ENCODE measurements at regions not wholly inside any gene's neighbourhood (a gene's known extent, or its start where the extent isn't known, plus 50 kb on each side); places are given as distances from the start of the nearest gene placed in this dataset.

DNA sequence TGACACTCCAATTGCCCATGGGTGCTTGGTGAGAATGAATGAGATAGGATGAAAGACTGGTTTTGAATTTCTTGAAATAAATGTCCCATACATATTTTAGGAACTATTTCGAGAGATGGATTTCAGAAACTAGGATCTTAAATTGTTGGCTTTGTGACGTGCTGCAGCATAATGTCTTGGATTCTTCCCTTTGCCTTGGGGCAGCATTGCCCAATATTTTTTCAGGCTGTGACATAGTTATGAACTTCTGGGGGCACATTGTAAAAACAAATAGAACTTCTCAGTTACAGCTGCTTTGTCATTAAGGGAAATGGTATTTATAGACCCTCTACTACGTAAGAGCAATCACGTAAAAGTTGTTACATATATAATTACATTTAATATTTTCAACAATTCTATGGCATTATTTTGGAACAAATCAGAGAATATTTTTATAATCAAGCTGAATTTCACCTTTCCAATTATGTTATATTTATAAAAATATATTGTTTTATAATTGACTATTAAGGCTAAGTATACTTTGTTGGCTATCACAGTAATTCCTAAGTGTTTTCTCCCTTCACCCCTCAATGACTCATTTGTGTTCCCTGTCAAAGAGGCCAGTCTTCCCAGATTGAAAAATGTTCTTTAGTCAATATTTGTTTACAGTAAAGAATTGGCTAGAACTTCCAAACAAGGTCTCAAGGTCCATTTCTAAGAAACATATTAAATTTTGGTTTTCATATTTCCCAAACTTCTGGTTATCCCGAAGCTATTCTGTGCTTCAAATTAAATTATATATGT lies 1388.3 kb upstream of the ACO1 start:
- no peaks in the 10 kb centered on the region for H3K27me3 ChIP-seq
- H3K4me3 ChIP-seq = no peak overlapping the region
- no peaks in the 10 kb centered on the region for H3K36me3 ChIP-seq
- TF ChIP-seq CTCF (IDR thresholded peaks at IDR 0.05) = no peak
- no peak for TF ChIP-seq POLR2A (IDR thresholded peaks at IDR 0.05)
- WGBS (ENCODE audit: insufficient coverage, low coverage, low lambda C conversion rate, missing lambda C conversion rate) = 61% methylated on average over 5 of the region's 5 CpGs
- intact Hi-C loops (cut with DNase I) = no loop called here
- no peak overlapping the region for H3K27ac ChIP-seq
- DNase-seq = no peak
- no peak for ATAC-seq
- no peaks in the 10 kb centered on the region for H3K9me3 ChIP-seq
- H3K4me1 ChIP-seq = no peaks in the 10 kb centered on the region

- no peaks in the 10 kb centered on the region for H3K4me1 ChIP-seq
- DNase-seq (no peak), ATAC-seq (no peak)
- no peak for TF ChIP-seq POLR2A (IDR thresholded peaks at IDR 0.05)
- no peak for TF ChIP-seq CTCF (IDR thresholded peaks at IDR 0.05)
- intact Hi-C loops (cut with DNase I) = no loop called here
- H3K4me3 ChIP-seq = no peak overlapping the region
- 4% methylated on average over 1 of the region's 1 CpG for WGBS (ENCODE audit: insufficient coverage, low coverage, low lambda C conversion rate, missing lambda C conversion rate)
- H3K9me3 ChIP-seq = no peaks in the 10 kb centered on the region
- no peaks in the 10 kb centered on the region for H3K36me3 ChIP-seq
- H3K27me3 ChIP-seq = no peaks in the 10 kb centered on the region
- no peak overlapping the region for H3K27ac ChIP-seq
These were observed 1387.7 kb upstream of the ACO1 start for GRCh38 chr9:30996761-30997160.

- Histone ChIP-seq H3K9me3 (no peaks in the 10 kb centered on the region), H3K36me3 (no peaks in the 10 kb centered on the region), H3K27me3 (no peaks in the 10 kb centered on the region), H3K4me3 (no peak overlapping the region), H3K27ac (no peak overlapping the region), H3K4me1 (no peaks in the 10 kb centered on the region)
- no peak for ATAC-seq
- WGBS (ENCODE audit: insufficient coverage, low coverage, low lambda C conversion rate, missing lambda C conversion rate) = 20% methylated on average over 2 of the region's 2 CpGs
- intact Hi-C loops (cut with DNase I) = no loop called here
- no peak for DNase-seq
- TF ChIP-seq CTCF (IDR thresholded peaks at IDR 0.05) (no peak), POLR2A (IDR thresholded peaks at IDR 0.05) (no peak)
These were observed 1387.2 kb upstream of the ACO1 start for GRCh38 chr9:30997291-30997690.

GRCh38 chr9:31005086-31005665 lies 1379.3 kb upstream of the ACO1 start:
- Histone ChIP-seq H3K36me3 (no peaks in the 10 kb centered on the region), H3K4me1 (no peaks in the 10 kb centered on the region), H3K27ac (no peak overlapping the region), H3K4me3 (no peak overlapping the region), H3K9me3 (no peaks in the 10 kb centered on the region), H3K27me3 (no peaks in the 10 kb centered on the region)
- DNase-seq (no peak), ATAC-seq (no peak)
- TF ChIP-seq CTCF (IDR thresholded peaks at IDR 0.05) (no peak), POLR2A (IDR thresholded peaks at IDR 0.05) (no peak)
- 50% methylated on average over 3 of the region's 4 CpGs for WGBS (ENCODE audit: insufficient coverage, low coverage, low lambda C conversion rate, missing lambda C conversion rate)
- intact Hi-C loops (cut with DNase I) = no loop called here

All from right lobe of liver (tissue), 6 donors.